Muscle layer of colon (tissue), 2 donors: ENCODE measurements at regions not wholly inside any gene's neighbourhood (a gene's known extent, or its start where the extent isn't known, plus 50 kb on each side); places are given as distances from the start of the nearest gene placed in this dataset.

Experiments
- H3K27ac ChIP-seq: one replicate; pipeline ENCODE4 v1.7.0; 2013; ENCODE audit warnings: low read depth, mild to moderate bottlenecking, low read length, moderate library complexity
- H3K27me3 ChIP-seq, 2 donors: one replicate each; pipeline ENCODE4 v1.7.0; 2013; ENCODE audit warnings: low read length in 2 of 2, mild to moderate bottlenecking in 2 of 2; ENCODE audit not compliant: insufficient read depth in 2 of 2, control insufficient read depth in 1 of 2
- H3K36me3 ChIP-seq: one replicate; pipeline ENCODE4 v1.7.0; 2013; ENCODE audit warnings: mild to moderate bottlenecking, low read length; ENCODE audit not compliant: insufficient read depth
- H3K4me1 ChIP-seq: one replicate; pipeline ENCODE4 v1.7.0; 2013; ENCODE audit warnings: mild to moderate bottlenecking, low read length; ENCODE audit not compliant: insufficient read depth
- H3K4me3 ChIP-seq, 2 donors: one replicate each; pipeline ENCODE4 v1.7.0; 2013; ENCODE audit warnings: low read length in 2 of 2, low read depth in 1 of 2, mild to moderate bottlenecking in 1 of 2, moderate library complexity in 1 of 2
- H3K9ac ChIP-seq: one replicate; pipeline ENCODE4 v1.7.0; 2013; ENCODE audit warnings: low read length
- H3K9me3 ChIP-seq: one replicate; pipeline ENCODE4 v1.7.0; 2013; ENCODE audit warnings: mild to moderate bottlenecking, low read length
- donor health status: abdominal sarcoma.
- donor health status: Adenocarcinoma of cecum.

- no peaks in the 10 kb centered on the region for H3K27me3 ChIP-seq
- no peaks in the 10 kb centered on the region for H3K9me3 ChIP-seq
- no peak overlapping the region for H3K9ac ChIP-seq
- H3K4me3 ChIP-seq: no peak overlapping the region
- no peak overlapping the region for H3K27ac ChIP-seq
- no peaks in the 10 kb centered on the region for H3K36me3 ChIP-seq
- H3K4me1 ChIP-seq: no peaks in the 10 kb centered on the region
Observed at GRCh38 chr15:98146031-98146820, 185.7 kb downstream of the ARRDC4 start.

GRCh38 chr15:98147415-98147814 is 186.9 kb downstream of the ARRDC4 start:
- H3K9me3 ChIP-seq: no peaks in the 10 kb centered on the region
- no peak overlapping the region for H3K27ac ChIP-seq
- H3K4me3 ChIP-seq: no peak overlapping the region
- no peaks in the 10 kb centered on the region for H3K36me3 ChIP-seq
- no peaks in the 10 kb centered on the region for H3K27me3 ChIP-seq
- H3K9ac ChIP-seq: no peak overlapping the region
- H3K4me1 ChIP-seq: no peaks in the 10 kb centered on the region

- no peaks in the 10 kb centered on the region for H3K36me3 ChIP-seq
- no peaks in the 10 kb centered on the region for H3K9me3 ChIP-seq
- H3K9ac ChIP-seq: no peak overlapping the region
- no peaks in the 10 kb centered on the region for H3K27me3 ChIP-seq
- no peak overlapping the region for H3K27ac ChIP-seq
- no peaks in the 10 kb centered on the region for H3K4me1 ChIP-seq
- no peak overlapping the region for H3K4me3 ChIP-seq
Observed at GRCh38 chr15:98150084-98150483, 189.6 kb downstream of the ARRDC4 start.

- H3K4me3 ChIP-seq: no peak overlapping the region
- H3K4me1 ChIP-seq: no peaks in the 10 kb centered on the region
- H3K27ac ChIP-seq: no peak overlapping the region
- H3K36me3 ChIP-seq: no peaks in the 10 kb centered on the region
- no peaks in the 10 kb centered on the region for H3K9me3 ChIP-seq
- no peak overlapping the region for H3K9ac ChIP-seq
- no peaks in the 10 kb centered on the region for H3K27me3 ChIP-seq
Observed at GRCh38 chr15:98150536-98150935, 190.0 kb downstream of the ARRDC4 start.

- Histone ChIP-seq H3K36me3 (no peaks in the 10 kb centered on the region), H3K9me3 (no peaks in the 10 kb centered on the region), H3K4me3 (no peak overlapping the region), H3K27me3 (no peaks in the 10 kb centered on the region), H3K4me1 (no peaks in the 10 kb centered on the region), H3K27ac (no peak overlapping the region), H3K9ac (no peak overlapping the region)
Observed at GRCh38 chr15:98151096-98151495, 190.6 kb downstream of the ARRDC4 start.

GRCh38 chr15:98152156-98152555 is 191.7 kb downstream of the ARRDC4 start:
- H3K4me1 ChIP-seq: no peaks in the 10 kb centered on the region
- no peaks in the 10 kb centered on the region for H3K27me3 ChIP-seq
- no peak overlapping the region for H3K27ac ChIP-seq
- no peaks in the 10 kb centered on the region for H3K36me3 ChIP-seq
- H3K9ac ChIP-seq: no peak overlapping the region
- H3K4me3 ChIP-seq: no peak overlapping the region
- no peaks in the 10 kb centered on the region for H3K9me3 ChIP-seq

GRCh38 chr15:98154863-98155262 is 194.4 kb downstream of the ARRDC4 start:
- no peak overlapping the region for H3K4me3 ChIP-seq
- no peaks in the 10 kb centered on the region for H3K9me3 ChIP-seq
- H3K9ac ChIP-seq: no peak overlapping the region
- H3K27me3 ChIP-seq: no peaks in the 10 kb centered on the region
- no peaks in the 10 kb centered on the region for H3K4me1 ChIP-seq
- no peak overlapping the region for H3K27ac ChIP-seq
- H3K36me3 ChIP-seq: no peaks in the 10 kb centered on the region

GRCh38 chr15:98155356-98155755 is 194.9 kb downstream of the ARRDC4 start:
- H3K4me1 ChIP-seq: no peaks in the 10 kb centered on the region
- no peak overlapping the region for H3K27ac ChIP-seq
- H3K36me3 ChIP-seq: no peaks in the 10 kb centered on the region
- H3K27me3 ChIP-seq: no peaks in the 10 kb centered on the region
- no peak overlapping the region for H3K9ac ChIP-seq
- H3K9me3 ChIP-seq: no peaks in the 10 kb centered on the region
- H3K4me3 ChIP-seq: no peak overlapping the region

- Histone ChIP-seq H3K4me1 (no peaks in the 10 kb centered on the region), H3K36me3 (no peaks in the 10 kb centered on the region), H3K9me3 (no peaks in the 10 kb centered on the region), H3K4me3 (no peak overlapping the region), H3K27ac (no peak overlapping the region), H3K27me3 (no peaks in the 10 kb centered on the region), H3K9ac (no peak overlapping the region)
Observed at GRCh38 chr15:98160236-98160635, 199.7 kb downstream of the ARRDC4 start.

GRCh38 chr15:98163319-98164045 is 203.0 kb downstream of the ARRDC4 start:
- Histone ChIP-seq H3K4me3 (no peak overlapping the region), H3K27me3 (no peaks in the 10 kb centered on the region), H3K27ac (no peak overlapping the region)

GRCh38 chr15:98164571-98164970 is 204.1 kb downstream of the ARRDC4 start:
- H3K27me3 ChIP-seq: no peaks in the 10 kb centered on the region
- H3K4me3 ChIP-seq: no peak overlapping the region
- H3K36me3 ChIP-seq: no peaks in the 10 kb centered on the region
- no peak overlapping the region for H3K27ac ChIP-seq
- H3K9me3 ChIP-seq: no peaks in the 10 kb centered on the region
- no peaks in the 10 kb centered on the region for H3K4me1 ChIP-seq
- H3K9ac ChIP-seq: no peak overlapping the region

More at GRCh38 chr15:98163319-98164045, 203.0 kb downstream of the ARRDC4 start:
- Histone ChIP-seq H3K9me3 (no peaks in the 10 kb centered on the region), H3K9ac (no peak overlapping the region), H3K4me1 (no peaks in the 10 kb centered on the region), H3K36me3 (no peaks in the 10 kb centered on the region)
